OCI-LY1 (cell line): ENCODE measurements at regions not wholly inside any gene's neighbourhood (a gene's known extent, or its start where the extent isn't known, plus 50 kb on each side); places are given as distances from the start of the nearest gene placed in this dataset.

ENCODE experiments used
- EZH2 ChIP-seq: fragments of 200-600 bp; sonication (generic), shearing (Covaris generic); IDR thresholded peaks from 2 replicates; pipeline ENCODE4 v1.8.0; 2017; ENCODE audit warnings: borderline replicate concordance, mixed run types, mild to moderate bottlenecking, antibody characterized with exemption, low read length, moderate library complexity, mixed read lengths
- TF ChIP-seq, protein P1 (sequence below): fragments of 200-600 bp; sonication (generic), shearing (Covaris generic); IDR thresholded peaks from 2 replicates; pipeline ENCODE4 v1.5.1; 2017; ENCODE audit warnings: mild to moderate bottlenecking, antibody characterized with exemption, low read length, moderate library complexity, mixed read lengths

DNA sequence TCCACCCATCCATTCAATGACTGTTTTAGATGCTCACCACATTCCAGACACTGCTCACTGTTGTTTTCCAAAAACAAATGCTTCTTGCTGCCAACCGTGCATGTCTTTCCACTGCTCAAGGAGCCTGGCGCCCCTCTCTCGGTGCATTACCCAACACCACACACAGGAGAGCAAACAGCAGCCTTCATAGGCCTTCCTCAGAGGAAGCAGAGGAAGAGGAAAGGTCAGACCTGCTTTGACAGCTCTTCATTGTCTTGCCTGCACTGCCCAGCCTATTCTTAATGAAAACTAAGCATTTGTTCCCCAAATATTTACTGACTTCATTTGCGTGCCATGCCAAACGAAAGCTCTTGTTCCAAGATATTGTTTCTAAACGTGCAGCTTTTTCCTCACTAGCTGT lies 1129.2 kb downstream of the TBC1D22A start:
- TF ChIP-seq, protein P1, sequence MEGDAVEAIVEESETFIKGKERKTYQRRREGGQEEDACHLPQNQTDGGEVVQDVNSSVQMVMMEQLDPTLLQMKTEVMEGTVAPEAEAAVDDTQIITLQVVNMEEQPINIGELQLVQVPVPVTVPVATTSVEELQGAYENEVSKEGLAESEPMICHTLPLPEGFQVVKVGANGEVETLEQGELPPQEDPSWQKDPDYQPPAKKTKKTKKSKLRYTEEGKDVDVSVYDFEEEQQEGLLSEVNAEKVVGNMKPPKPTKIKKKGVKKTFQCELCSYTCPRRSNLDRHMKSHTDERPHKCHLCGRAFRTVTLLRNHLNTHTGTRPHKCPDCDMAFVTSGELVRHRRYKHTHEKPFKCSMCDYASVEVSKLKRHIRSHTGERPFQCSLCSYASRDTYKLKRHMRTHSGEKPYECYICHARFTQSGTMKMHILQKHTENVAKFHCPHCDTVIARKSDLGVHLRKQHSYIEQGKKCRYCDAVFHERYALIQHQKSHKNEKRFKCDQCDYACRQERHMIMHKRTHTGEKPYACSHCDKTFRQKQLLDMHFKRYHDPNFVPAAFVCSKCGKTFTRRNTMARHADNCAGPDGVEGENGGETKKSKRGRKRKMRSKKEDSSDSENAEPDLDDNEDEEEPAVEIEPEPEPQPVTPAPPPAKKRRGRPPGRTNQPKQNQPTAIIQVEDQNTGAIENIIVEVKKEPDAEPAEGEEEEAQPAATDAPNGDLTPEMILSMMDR, result no peak
- TF ChIP-seq EZH2, result no peak
